ENCODE measurements at regions not wholly inside any gene's neighbourhood (a gene's known extent, or its start where the extent isn't known, plus 50 kb on each side); places are given as distances from the start of the nearest gene placed in this dataset.

GRCh38 chr2:15761910-15762309 lies 170.2 kb downstream of the DDX1 start:
- TF ChIP-seq, protein P1, sequence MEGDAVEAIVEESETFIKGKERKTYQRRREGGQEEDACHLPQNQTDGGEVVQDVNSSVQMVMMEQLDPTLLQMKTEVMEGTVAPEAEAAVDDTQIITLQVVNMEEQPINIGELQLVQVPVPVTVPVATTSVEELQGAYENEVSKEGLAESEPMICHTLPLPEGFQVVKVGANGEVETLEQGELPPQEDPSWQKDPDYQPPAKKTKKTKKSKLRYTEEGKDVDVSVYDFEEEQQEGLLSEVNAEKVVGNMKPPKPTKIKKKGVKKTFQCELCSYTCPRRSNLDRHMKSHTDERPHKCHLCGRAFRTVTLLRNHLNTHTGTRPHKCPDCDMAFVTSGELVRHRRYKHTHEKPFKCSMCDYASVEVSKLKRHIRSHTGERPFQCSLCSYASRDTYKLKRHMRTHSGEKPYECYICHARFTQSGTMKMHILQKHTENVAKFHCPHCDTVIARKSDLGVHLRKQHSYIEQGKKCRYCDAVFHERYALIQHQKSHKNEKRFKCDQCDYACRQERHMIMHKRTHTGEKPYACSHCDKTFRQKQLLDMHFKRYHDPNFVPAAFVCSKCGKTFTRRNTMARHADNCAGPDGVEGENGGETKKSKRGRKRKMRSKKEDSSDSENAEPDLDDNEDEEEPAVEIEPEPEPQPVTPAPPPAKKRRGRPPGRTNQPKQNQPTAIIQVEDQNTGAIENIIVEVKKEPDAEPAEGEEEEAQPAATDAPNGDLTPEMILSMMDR (IDR thresholded peaks at IDR 0.05; ENCODE audit: insufficient read depth, low read depth, low read length): no peak
- no peak for TF ChIP-seq EZH2 (IDR thresholded peaks at IDR 0.05; ENCODE audit: insufficient read depth, low read length)

Measured in astrocyte (in vitro differentiated cells and primary cell).